ENCODE measurements at regions not wholly inside any gene's neighbourhood (a gene's known extent, or its start where the extent isn't known, plus 50 kb on each side); places are given as distances from the start of the nearest gene placed in this dataset.
"Not testable (repeated sequence)": the region's sequence is repeated elsewhere in the genome, so short reads cannot be mapped to it uniquely, and the experiment has no call there.

- DNase-seq, result peak in 4 of 7 donors; percentile 28 to 56 (median 48)
- Histone ChIP-seq H3K36me3 (replicated peaks in 1 of 2) (no peaks in the 10 kb centered on the region), H3K9me3 (replicated peaks in 1 of 3) (no peaks in the 10 kb centered on the region), H3K27ac (peak overlapping the region in 3 of 5 donors; percentile 23 to 46 (median 38)), H3K27me3 (no peaks in the 10 kb centered on the region), H3K4me3 (peak overlapping the region in 1 of 4 donors; percentile 6), H3K4me1 (replicated peaks in 1 of 2) (peaks cover 0 to 14% of the 10 kb centered on the region in 2 donors)
- intact Hi-C loops (cut with DNase I), result no loop called here
- TF ChIP-seq, protein P1, sequence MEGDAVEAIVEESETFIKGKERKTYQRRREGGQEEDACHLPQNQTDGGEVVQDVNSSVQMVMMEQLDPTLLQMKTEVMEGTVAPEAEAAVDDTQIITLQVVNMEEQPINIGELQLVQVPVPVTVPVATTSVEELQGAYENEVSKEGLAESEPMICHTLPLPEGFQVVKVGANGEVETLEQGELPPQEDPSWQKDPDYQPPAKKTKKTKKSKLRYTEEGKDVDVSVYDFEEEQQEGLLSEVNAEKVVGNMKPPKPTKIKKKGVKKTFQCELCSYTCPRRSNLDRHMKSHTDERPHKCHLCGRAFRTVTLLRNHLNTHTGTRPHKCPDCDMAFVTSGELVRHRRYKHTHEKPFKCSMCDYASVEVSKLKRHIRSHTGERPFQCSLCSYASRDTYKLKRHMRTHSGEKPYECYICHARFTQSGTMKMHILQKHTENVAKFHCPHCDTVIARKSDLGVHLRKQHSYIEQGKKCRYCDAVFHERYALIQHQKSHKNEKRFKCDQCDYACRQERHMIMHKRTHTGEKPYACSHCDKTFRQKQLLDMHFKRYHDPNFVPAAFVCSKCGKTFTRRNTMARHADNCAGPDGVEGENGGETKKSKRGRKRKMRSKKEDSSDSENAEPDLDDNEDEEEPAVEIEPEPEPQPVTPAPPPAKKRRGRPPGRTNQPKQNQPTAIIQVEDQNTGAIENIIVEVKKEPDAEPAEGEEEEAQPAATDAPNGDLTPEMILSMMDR (IDR thresholded peaks at IDR 0.05), result no peak
- TF ChIP-seq POLR2A (IDR thresholded peaks at IDR 0.05), result no peak
- 26 to 36% (median 28%) methylated on average over 5 of the region's 5 CpGs for WGBS, 4 donors
These were observed 60.6 kb upstream of the AKR1C1 start for GRCh38 chr10:4902571-4903011.

- Histone ChIP-seq H3K27ac (peak overlapping the region in 2 of 5 donors; percentile 38 to 46), H3K4me1 (replicated peaks in 1 of 2) (peaks cover 0 to 14% of the 10 kb centered on the region in 2 donors)
- 71 to 81% (median 75%) methylated on average over 7 of the region's 7 CpGs for WGBS, 4 donors
- intact Hi-C loops (cut with DNase I); H3K27me3 ChIP-seq; H3K36me3 ChIP-seq (replicated peaks in 1 of 2); H3K4me3 ChIP-seq; DNase-seq; H3K9me3 ChIP-seq (replicated peaks in 1 of 3): not testable (repeated sequence)
These were observed 60.1 kb upstream of the AKR1C1 start for GRCh38 chr10:4903126-4903525.

GRCh38 chr10:4903675-4904074, 59.5 kb upstream of the AKR1C1 start:
- DNase-seq; H3K27ac ChIP-seq; intact Hi-C loops (cut with DNase I); H3K27me3 ChIP-seq; H3K4me3 ChIP-seq; H3K9me3 ChIP-seq (replicated peaks in 1 of 3); H3K36me3 ChIP-seq (replicated peaks in 1 of 2): not testable (repeated sequence)
- H3K4me1 ChIP-seq (replicated peaks in 1 of 2), result peaks cover 0 to 14% of the 10 kb centered on the region in 2 donors
- WGBS, 4 donors, result 92 to 100% (median 93%) methylated on average over 2 of the region's 2 CpGs

DNA sequence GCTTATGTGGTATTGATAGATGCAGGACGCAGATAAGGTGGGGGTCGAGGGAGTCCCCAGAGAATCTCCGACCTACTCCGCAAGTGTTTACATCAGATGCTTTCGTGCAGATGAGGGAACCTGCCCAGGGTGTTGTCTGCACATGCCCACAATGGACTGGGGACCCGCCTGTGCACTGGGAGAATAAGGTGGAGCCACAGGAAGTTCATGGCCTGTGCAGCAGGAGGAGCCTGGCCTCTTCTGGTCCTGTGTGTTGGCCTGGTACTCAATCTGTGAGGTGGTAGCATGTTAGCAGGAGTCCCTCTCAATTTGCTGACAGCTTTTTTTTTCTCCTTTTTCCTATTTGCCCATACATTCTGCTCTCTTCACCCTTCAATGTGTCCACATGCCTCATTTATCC, 54.1 kb upstream of the AKR1C1 start:
- 88 to 96% (median 92%) methylated on average over 6 of the region's 6 CpGs for WGBS, 4 donors
- Histone ChIP-seq H3K27ac (no peak overlapping the region), H3K4me3 (no peak overlapping the region), H3K36me3 (replicated peaks in 1 of 2) (no peaks in the 10 kb centered on the region), H3K4me1 (replicated peaks in 1 of 2) (no peaks in the 10 kb centered on the region), H3K27me3 (no peaks in the 10 kb centered on the region), H3K9me3 (replicated peaks in 1 of 3) (no peaks in the 10 kb centered on the region)
- no peak for DNase-seq
- no peak for TF ChIP-seq POLR2A (IDR thresholded peaks at IDR 0.05)
- TF ChIP-seq, protein P1 (IDR thresholded peaks at IDR 0.05), result no peak
- intact Hi-C loops (cut with DNase I), result no loop called here

Measured in adrenal gland (tissue), 9 donors.